BLaER1 treated with 17β-estradiol and CSF1 and Interleukin-3, amounts not matched to agents 10 nM and 100 nM (cell line): ENCODE measurements at regions not wholly inside any gene's neighbourhood (a gene's known extent, or its start where the extent isn't known, plus 50 kb on each side); places are given as distances from the start of the nearest gene placed in this dataset.

ENCODE experiments used
- H3K27ac ChIP-seq, 11 experiments: shearing (Covaris generic); formaldehyde crosslinking; 2 replicates each; pipeline ENCODE4 v1.8.1; 2022
- H3K27me3 ChIP-seq, 11 experiments: shearing (Covaris generic); formaldehyde crosslinking; 2 replicates each; pipeline ENCODE4 v1.8.1; 2022
- H3K36me3 ChIP-seq, 11 experiments: shearing (Covaris generic); formaldehyde crosslinking; 2 replicates each; pipeline ENCODE4 v1.8.1; 2022
- H3K4me1 ChIP-seq, 10 experiments: shearing (Covaris generic); formaldehyde crosslinking; 2 replicates each; pipeline ENCODE4 v1.8.1; 2022
- H3K4me2 ChIP-seq, 11 experiments: shearing (Covaris generic); formaldehyde crosslinking; 2 replicates each; pipeline ENCODE4 v1.8.1; 2022
- H3K4me3 ChIP-seq, 10 experiments: shearing (Covaris generic); formaldehyde crosslinking; 2 replicates each; pipeline ENCODE4 v1.8.1; 2022
- H3K9ac ChIP-seq, 11 experiments: shearing (Covaris generic); formaldehyde crosslinking; 2 replicates each; pipeline ENCODE4 v1.8.1; 2022
- H3K9me3 ChIP-seq, 11 experiments: shearing (Covaris generic); formaldehyde crosslinking; replicated peaks in 1 of 11; 2 replicates each; pipeline ENCODE4 v1.8.1; 2022
- H4K20me1 ChIP-seq, 11 experiments: shearing (Covaris generic); formaldehyde crosslinking; 2 replicates each; pipeline ENCODE4 v1.8.1; 2022
- Cebpa-rat ChIP-seq, 11 experiments: shearing (Covaris generic); IDR thresholded peaks; 2 replicates each; pipeline ENCODE4 v1.8.1; 2022

DNA sequence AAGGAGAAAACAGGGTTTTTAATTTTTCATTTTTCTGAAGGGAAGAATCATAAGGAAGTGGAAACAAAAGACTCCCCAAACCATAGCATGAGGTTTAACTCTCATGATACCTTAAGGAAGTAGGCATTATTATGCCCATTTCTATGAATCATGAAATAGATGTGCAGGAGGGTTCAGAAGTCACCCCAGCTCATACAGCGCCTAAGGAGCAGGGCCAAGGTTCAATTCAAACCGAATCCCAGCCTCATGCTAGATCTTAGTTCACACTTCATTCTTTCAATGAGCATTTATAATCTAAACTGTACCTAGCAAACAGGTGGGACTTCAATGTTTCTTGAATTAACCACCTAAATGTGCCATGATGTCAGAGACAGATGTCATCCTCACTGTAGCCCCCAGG, 111.9 kb upstream of the SLC25A33 start:
- Histone ChIP-seq H3K4me3 (no peak overlapping the region), H3K4me1 (peaks cover 58 to 74% (median 72%) of the 10 kb centered on the region in 10 experiments), H3K9me3 (peaks cover 6 to 11% (median 8%) of the 10 kb centered on the region in 11 experiments; a peak in 19 of 22 replicates), H3K27ac (peak overlapping the region in 9 of 11 experiments; percentile 82 to 90 (median 86); a peak in 18 of 22 replicates), H3K4me2 (peak overlapping the region; percentile 81 to 95 (median 91); a peak in 21 of 22 replicates), H4K20me1 (no peaks in the 10 kb centered on the region), H3K9ac (peak overlapping the region in 7 of 11 experiments; percentile 44 to 79 (median 74); a peak in 12 of 22 replicates), H3K36me3 (no peaks in the 10 kb centered on the region), H3K27me3 (peaks cover 2 to 12% (median 8%) of the 10 kb centered on the region in 11 experiments; a peak in 18 of 22 replicates)
- no peak for TF ChIP-seq Cebpa-rat (IDR thresholded peaks at IDR 0.05)

DNA sequence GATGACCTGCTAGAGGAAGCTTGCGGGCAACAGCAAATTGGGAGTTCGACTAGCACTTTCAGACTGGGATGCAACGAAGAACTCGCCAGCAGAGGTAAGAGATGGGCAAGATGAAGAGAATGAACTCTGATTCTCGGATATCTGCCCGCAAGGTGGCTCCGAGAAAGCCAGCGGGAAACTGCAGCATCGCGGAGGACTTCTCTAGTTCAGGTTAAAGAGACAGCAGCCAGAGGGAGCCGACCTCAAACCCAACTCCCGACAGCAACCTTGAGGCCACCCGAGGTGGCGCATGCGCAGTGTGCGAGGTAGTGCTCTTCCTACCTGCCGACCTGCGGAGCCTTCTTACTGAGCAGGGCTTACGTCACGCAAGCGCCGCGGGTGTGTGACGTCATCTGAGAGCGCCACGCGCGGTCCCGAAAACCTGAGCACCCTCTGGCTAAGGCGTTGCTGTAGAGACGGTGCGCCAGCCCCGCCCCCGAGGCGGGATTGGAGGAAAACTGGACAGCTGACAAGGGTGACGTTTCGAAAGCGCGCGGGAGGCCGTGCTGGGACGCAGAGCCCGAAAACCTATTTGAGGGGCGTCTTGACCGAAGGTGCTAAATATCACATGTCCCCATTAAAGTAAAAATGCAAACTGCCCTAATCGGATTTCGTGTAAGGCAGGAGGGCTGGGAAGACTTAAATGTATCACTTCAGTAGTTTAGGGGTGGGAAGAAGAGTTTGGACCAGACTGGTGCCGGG, 110.5 kb upstream of the SLC25A33 start:
- Histone ChIP-seq H3K27ac (peak overlapping the region; percentile 43 to 90 (median 75); a peak in 21 of 22 replicates), H3K36me3 (no peaks in the 10 kb centered on the region), H3K4me1 (peaks cover 48 to 64% (median 58%) of the 10 kb centered on the region in 10 experiments), H3K27me3 (no peaks in the 10 kb centered on the region), H4K20me1 (no peaks in the 10 kb centered on the region), H3K9ac (peak overlapping the region; percentile 63 to 79 (median 70); a peak in 21 of 22 replicates), H3K4me3 (peak overlapping the region; percentile 51 to 78 (median 65)), H3K4me2 (peak overlapping the region; percentile 83 to 94 (median 90)), H3K9me3 (no peaks in the 10 kb centered on the region)
- no peak for TF ChIP-seq Cebpa-rat (IDR thresholded peaks at IDR 0.05)

DNA sequence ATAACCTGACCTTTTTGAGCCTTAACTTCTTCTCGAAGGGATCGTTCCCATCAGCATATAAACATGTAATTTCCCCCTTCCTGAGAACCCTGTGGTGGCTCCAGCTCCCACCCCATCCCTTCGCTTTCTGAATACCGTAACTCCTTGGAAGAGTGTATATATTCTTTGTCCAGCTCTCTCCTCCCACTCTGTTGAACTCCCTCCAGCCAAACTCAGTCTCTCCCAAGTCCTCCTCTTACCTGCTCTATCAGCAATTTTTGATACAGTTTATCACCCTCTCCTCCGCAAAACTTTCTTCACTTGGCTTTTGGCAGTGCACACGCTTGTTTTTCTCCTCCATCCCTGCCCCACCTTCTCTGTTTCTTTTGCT, 109.9 kb upstream of the SLC25A33 start:
- H3K4me1 ChIP-seq: peaks cover 44 to 58% (median 53%) of the 10 kb centered on the region in 10 experiments
- peak overlapping the region in 10 of 11 experiments; percentile 43 to 90 (median 76); a peak in 21 of 22 replicates for H3K27ac ChIP-seq

DNA sequence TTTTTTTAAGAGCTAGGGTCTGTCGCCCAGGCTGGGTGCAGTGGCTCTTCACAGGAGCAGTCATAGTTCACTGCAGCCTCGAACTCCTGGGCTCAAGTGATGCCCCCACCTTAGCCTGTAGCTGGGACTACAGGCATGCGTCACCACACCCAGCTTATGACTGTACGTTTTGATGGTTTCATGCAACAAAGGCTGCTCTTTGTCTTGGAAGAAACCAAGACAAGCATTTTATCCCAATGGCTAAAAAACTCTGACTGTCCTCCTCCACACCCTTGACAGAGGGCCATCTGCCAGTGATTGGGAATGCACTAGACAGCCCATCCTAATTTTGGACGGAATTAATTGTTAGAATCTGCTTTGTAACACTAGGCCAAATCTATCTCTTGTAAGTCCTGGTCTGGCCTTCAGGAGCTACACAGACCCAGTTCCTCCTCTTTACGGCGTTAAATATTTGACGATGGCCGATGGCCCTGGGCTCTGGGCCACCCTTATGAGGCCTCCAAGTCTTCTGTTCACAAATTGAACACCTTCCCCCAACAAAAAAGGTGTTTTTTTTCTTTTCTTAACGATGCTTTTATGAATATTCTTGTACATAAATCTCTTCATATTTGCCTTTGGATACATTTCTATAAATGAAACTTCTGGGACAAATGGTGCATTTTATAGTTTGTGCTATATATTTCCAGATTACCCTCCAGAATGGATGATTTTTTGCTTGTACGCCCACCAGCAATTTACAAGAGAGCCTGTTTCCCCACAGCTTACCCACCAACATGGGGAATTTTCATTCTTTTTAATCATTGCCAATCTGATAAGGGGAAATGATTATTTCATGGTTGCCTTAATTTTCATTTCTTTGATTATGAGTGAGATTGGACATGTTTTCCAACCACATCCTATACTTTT, 104.8 kb upstream of the SLC25A33 start:
- H3K4me1 ChIP-seq: peaks cover 8 to 28% (median 14%) of the 10 kb centered on the region in 10 experiments
- H3K9ac ChIP-seq: no peak overlapping the region
- H3K27me3 ChIP-seq: no peaks in the 10 kb centered on the region
- H3K36me3 ChIP-seq: no peaks in the 10 kb centered on the region
- TF ChIP-seq Cebpa-rat (IDR thresholded peaks at IDR 0.05): no peak
- H3K27ac ChIP-seq: no peak overlapping the region
- H3K4me2 ChIP-seq: no peak overlapping the region
- no peak overlapping the region for H3K4me3 ChIP-seq
- no peaks in the 10 kb centered on the region for H3K9me3 ChIP-seq
- H4K20me1 ChIP-seq: no peaks in the 10 kb centered on the region

More for the DNA sequence above, 109.9 kb upstream of the SLC25A33 start:
- Histone ChIP-seq H3K4me2 (peak overlapping the region; percentile 83 to 94 (median 90)), H3K9me3 (no peaks in the 10 kb centered on the region), H3K36me3 (no peaks in the 10 kb centered on the region), H3K27me3 (no peaks in the 10 kb centered on the region), H3K9ac (peak overlapping the region; percentile 63 to 79 (median 70); a peak in 21 of 22 replicates), H3K4me3 (peak overlapping the region; percentile 51 to 78 (median 65)), H4K20me1 (no peaks in the 10 kb centered on the region)
- no peak for TF ChIP-seq Cebpa-rat (IDR thresholded peaks at IDR 0.05)

DNA sequence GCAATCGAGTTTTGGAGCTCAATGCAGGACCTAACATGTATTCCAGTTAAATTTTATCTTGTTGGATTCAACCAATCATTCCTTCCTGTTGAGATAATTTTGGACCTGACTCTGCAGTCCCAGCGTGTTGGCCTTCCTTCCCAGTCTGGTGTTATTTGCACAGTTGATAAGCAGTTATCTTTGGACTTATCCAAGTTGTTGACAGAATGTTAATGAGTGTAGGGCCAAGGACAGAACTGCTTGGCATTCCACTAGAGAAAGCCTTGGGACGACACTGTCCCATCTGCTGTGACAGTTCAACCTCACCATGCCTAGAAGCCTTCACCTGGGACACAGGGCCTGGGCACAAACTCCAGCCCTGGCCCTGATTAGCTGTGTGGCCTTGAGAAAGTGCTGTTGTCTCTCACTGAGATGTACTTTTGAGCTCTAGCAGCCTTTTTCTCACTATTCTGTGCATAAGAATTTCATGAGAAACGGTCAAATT, 104.1 kb upstream of the SLC25A33 start:
- Histone ChIP-seq H3K27ac (no peak overlapping the region), H3K27me3 (no peaks in the 10 kb centered on the region), H3K9me3 (no peaks in the 10 kb centered on the region), H3K4me2 (0 out of 22 replicates have a peak overlapping the region, but pooled peaks of 1 of the 11 experiments have one; percentile 24), H4K20me1 (no peaks in the 10 kb centered on the region), H3K36me3 (no peaks in the 10 kb centered on the region), H3K9ac (no peak overlapping the region), H3K4me1 (peaks cover 6 to 21% (median 10%) of the 10 kb centered on the region in 10 experiments; a peak in 14 of 20 replicates), H3K4me3 (no peak overlapping the region)
- TF ChIP-seq Cebpa-rat (IDR thresholded peaks at IDR 0.05): no peak

DNA sequence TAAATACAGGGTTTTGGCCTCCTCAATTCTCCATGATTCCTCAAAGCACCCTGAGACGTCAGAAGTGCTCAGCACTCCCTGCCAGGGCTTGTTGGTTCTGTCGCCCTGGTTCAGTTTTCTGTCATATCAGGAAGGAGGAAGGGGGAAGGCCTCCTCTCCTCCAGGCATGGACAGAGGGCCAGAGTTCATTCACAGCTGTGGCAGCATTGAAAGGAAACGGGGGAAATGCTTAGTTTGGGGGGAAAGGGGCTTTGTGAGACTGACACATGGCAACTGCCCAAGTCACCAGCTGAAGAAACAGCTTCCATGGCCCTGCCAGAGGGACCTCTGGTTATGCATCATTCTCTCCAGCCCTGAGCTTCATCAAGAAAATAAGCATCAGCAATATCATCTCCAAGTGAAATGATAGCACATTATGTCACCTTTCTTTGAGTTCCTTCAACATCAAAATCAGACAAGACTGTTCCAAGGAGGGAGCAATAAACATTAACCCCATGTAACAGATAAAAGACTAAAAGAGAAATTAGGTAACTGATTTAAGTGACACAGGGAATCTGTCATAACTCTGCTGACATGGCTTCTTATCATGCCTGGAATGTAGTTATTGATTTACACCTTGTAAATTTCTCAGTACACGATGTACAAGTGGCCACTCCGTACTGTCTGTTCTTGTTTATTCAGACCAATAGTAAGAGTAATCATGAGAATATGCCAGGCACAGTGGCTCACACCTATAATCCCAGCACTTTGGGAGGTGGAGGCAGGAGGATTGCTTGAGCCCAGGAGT, 103.2 kb upstream of the SLC25A33 start:
- no peak for TF ChIP-seq Cebpa-rat (IDR thresholded peaks at IDR 0.05)
- no peak overlapping the region for H3K9ac ChIP-seq
- H3K9me3 ChIP-seq: no peaks in the 10 kb centered on the region

DNA sequence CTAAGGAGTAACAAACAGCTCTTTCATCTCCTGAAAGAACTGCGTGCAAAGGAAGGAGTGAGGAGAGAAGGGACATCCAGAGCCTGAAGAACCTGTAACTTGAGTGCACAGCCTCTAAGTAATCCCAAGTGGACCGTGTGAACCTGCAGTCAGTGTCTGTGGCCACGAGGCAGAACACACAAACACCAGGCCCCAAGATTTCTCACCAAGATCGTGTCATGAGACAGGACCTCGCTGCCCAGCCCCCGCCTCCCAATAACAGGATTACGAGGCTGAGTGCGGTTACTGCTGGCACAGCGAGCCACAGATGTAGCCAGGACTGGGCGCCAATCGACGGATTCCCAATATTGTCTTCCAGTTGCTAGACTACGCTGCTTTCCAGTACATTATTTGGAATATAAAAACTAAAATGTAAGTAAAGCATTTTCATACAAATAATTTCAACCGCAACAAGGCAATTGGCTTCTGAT, 101.3 kb upstream of the SLC25A33 start:
- no peaks in the 10 kb centered on the region for H4K20me1 ChIP-seq
- H3K4me2 ChIP-seq: no peak overlapping the region; a peak in 2 of 22 replicates
- H3K4me3 ChIP-seq: no peak overlapping the region
- TF ChIP-seq Cebpa-rat (IDR thresholded peaks at IDR 0.05): no peak
- H3K27me3 ChIP-seq: no peaks in the 10 kb centered on the region
- peaks cover 7 to 21% (median 14%) of the 10 kb centered on the region in 10 experiments; a peak in 15 of 20 replicates for H3K4me1 ChIP-seq
- H3K27ac ChIP-seq: no peak overlapping the region; a peak in 1 of 22 replicates
- H3K36me3 ChIP-seq: no peaks in the 10 kb centered on the region
- H3K9ac ChIP-seq: no peak overlapping the region
- H3K9me3 ChIP-seq: no peaks in the 10 kb centered on the region

More for the DNA sequence above, 103.2 kb upstream of the SLC25A33 start:
- Histone ChIP-seq H3K4me2 (peak overlapping the region in 5 of 11 experiments; percentile 0 to 27 (median 8); a peak in 3 of 22 replicates), H3K4me3 (no peak overlapping the region), H3K36me3 (no peaks in the 10 kb centered on the region), H4K20me1 (no peaks in the 10 kb centered on the region), H3K27ac (no peak overlapping the region), H3K4me1 (peaks cover 6 to 21% (median 10%) of the 10 kb centered on the region in 10 experiments; a peak in 14 of 20 replicates), H3K27me3 (no peaks in the 10 kb centered on the region)
